ENCODE measurements at regions not wholly inside any gene's neighbourhood (a gene's known extent, or its start where the extent isn't known, plus 50 kb on each side); places are given as distances from the start of the nearest gene placed in this dataset.

DNA sequence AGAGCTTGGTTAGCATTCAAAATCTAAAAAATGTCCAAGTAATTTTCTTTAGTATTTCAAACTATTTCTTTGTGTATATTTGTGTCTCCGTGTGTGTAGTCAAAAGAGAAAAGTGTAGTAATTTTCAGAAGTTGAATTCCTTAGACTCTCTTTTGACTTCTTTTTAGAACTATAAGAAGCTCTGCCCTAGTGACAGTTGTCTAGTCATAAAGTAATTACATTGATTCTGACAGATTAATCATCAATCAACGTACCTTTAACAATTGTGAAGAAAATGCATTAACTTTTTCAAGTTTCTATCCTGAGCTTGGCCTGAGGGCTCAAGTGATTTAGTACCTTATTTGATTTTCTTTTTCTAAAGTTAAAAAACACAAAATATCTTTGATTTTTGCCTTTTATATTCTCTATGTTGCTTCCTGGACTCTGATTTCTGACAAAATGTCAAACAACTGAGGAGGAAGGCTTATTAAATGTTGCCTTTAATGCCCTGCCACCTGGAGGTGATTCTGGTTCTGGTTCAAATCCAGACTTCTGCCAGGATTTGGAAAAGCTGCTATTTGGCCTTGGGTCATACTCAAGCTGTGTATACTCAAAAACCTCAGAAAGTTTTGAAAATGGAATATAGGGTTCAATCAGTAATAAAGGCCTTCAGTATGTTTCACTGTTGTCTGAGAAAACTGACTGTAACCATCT lies 653.6 kb downstream of the NSUN3 start:
- Mint-ChIP-seq H3K27ac (no peak overlapping the region), H3K4me1 (no peaks in the 10 kb centered on the region), H3K9me3 (no peaks in the 10 kb centered on the region), H3K36me3 (ENCODE audit: low read depth) (no peaks in the 10 kb centered on the region), H3K27me3 (ENCODE audit: low read depth) (no peaks in the 10 kb centered on the region), H3K4me3 (no peak overlapping the region)
- TF ChIP-seq, protein P1, sequence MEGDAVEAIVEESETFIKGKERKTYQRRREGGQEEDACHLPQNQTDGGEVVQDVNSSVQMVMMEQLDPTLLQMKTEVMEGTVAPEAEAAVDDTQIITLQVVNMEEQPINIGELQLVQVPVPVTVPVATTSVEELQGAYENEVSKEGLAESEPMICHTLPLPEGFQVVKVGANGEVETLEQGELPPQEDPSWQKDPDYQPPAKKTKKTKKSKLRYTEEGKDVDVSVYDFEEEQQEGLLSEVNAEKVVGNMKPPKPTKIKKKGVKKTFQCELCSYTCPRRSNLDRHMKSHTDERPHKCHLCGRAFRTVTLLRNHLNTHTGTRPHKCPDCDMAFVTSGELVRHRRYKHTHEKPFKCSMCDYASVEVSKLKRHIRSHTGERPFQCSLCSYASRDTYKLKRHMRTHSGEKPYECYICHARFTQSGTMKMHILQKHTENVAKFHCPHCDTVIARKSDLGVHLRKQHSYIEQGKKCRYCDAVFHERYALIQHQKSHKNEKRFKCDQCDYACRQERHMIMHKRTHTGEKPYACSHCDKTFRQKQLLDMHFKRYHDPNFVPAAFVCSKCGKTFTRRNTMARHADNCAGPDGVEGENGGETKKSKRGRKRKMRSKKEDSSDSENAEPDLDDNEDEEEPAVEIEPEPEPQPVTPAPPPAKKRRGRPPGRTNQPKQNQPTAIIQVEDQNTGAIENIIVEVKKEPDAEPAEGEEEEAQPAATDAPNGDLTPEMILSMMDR (IDR thresholded peaks at IDR 0.05; ENCODE audit: unreplicated experiment in 3 of 3): no peak

DNA sequence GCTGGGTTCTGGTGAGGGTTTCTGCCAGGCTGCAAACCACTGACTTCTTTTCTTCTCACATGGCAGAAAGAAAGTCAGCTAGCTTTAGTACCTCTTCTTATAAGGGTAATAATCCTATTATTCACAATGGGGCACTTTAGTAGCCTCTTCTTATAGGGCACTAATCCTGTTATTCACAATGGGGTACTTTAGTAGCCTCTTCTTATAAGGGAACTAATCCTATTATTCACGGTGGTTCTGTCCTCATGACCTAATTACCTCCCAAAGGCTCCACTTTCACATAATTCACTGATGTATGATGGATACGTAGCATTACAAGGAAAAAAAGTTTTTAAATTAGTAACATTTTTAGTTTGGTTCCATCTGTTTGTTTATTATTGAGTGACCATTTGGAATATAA lies 671.3 kb downstream of the NSUN3 start:
- TF ChIP-seq, protein P1 (IDR thresholded peaks at IDR 0.05; ENCODE audit: unreplicated experiment in 3 of 3): no peak
- no peak overlapping the region for H3K4me3 Mint-ChIP-seq
- H3K27me3 Mint-ChIP-seq (ENCODE audit: low read depth): no peaks in the 10 kb centered on the region

DNA sequence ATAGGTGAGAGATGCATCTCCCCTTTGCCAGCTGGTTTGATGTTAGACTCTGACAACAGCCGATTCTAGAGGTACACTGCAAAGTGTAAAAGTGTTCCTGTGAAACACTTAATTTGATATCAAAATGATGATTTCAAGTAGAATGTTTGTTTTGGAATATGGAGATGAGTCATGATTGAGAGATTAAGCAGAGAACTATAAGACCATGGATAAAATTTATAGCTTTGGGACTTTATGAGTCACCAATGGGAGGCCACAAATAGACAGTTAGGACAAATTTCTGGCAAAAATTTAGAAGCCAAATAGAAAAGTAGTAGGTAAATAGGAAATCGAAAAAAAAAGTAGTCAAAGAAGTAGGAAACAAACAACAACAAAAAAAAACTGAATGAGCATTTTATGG lies 672.5 kb downstream of the NSUN3 start:
- no peaks in the 10 kb centered on the region for H3K36me3 Mint-ChIP-seq (ENCODE audit: low read depth)
- no peak overlapping the region for H3K4me3 Mint-ChIP-seq
- TF ChIP-seq, protein P1 (IDR thresholded peaks at IDR 0.05; ENCODE audit: unreplicated experiment in 3 of 3): no peak
- no peaks in the 10 kb centered on the region for H3K9me3 Mint-ChIP-seq
- H3K27me3 Mint-ChIP-seq (ENCODE audit: low read depth): no peaks in the 10 kb centered on the region
- no peaks in the 10 kb centered on the region for H3K4me1 Mint-ChIP-seq
- no peak overlapping the region for H3K27ac Mint-ChIP-seq

More for the DNA sequence above, 671.3 kb downstream of the NSUN3 start:
- Mint-ChIP-seq H3K27ac (no peak overlapping the region), H3K36me3 (ENCODE audit: low read depth) (no peaks in the 10 kb centered on the region), H3K9me3 (no peaks in the 10 kb centered on the region), H3K4me1 (no peaks in the 10 kb centered on the region)

DNA sequence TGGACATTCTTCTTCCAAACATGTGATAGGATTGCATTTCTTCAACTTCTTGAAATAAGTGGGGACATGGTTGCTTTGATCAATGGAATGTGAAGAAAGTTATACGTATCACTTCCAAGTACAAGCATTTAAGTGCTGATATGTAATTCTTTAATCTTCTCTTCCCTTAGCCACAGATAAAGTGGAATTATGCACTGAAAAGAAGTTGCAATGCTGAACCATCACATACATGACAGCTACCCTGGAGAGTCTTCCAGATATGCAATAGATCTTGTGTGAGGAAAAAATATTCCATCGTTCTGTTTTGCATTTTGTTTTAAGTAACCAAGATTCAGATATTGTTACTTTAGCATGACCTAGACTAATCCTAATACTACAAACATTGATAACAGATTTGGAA lies 674.3 kb downstream of the NSUN3 start:
- Mint-ChIP-seq H3K4me1 (no peaks in the 10 kb centered on the region), H3K27ac (no peak overlapping the region), H3K36me3 (ENCODE audit: low read depth) (no peaks in the 10 kb centered on the region), H3K4me3 (no peak overlapping the region), H3K27me3 (ENCODE audit: low read depth) (no peaks in the 10 kb centered on the region), H3K9me3 (peaks cover under 1% of the 10 kb centered on the region)
- TF ChIP-seq, protein P1 (IDR thresholded peaks at IDR 0.05; ENCODE audit: unreplicated experiment in 3 of 3): no peak

DNA sequence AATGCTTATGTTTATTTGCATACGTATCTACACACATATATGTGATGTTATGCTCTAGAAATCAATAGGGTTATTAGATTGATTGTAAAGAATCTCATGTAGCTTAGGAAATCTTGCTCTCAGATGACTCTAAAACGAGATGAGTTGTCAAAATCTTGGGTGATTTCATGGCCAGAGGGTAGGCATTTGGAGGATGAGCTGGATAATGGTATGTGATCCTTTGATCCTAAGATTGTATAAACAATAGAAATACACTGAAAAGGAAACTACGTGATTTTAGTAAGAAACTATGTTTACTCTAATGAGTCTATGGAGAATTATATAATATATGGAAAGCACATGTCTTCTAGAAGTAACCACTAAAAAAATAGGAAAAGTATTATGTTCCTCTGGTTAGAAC lies 676.6 kb downstream of the NSUN3 start:
- no peak overlapping the region for H3K27ac Mint-ChIP-seq
- no peak overlapping the region for H3K4me3 Mint-ChIP-seq
- no peaks in the 10 kb centered on the region for H3K4me1 Mint-ChIP-seq

More for the DNA sequence above, 676.6 kb downstream of the NSUN3 start:
- H3K27me3 Mint-ChIP-seq (ENCODE audit: low read depth): no peaks in the 10 kb centered on the region
- H3K9me3 Mint-ChIP-seq: peaks cover 10% of the 10 kb centered on the region
- H3K36me3 Mint-ChIP-seq (ENCODE audit: low read depth): no peaks in the 10 kb centered on the region
- TF ChIP-seq, protein P1 (IDR thresholded peaks at IDR 0.05; ENCODE audit: unreplicated experiment in 3 of 3): no peak
